ENCODE measurements at regions not wholly inside any gene's neighbourhood (a gene's known extent, or its start where the extent isn't known, plus 50 kb on each side); places are given as distances from the start of the nearest gene placed in this dataset.
A peak's percentile ranks its signal among the peaks of the same experiment; 100 is the strongest.
"Not testable (repeated sequence)": the region's sequence is repeated elsewhere in the genome, so short reads cannot be mapped to it uniquely, and the experiment has no call there.

GRCh38 chr7:50921114-50921813 is 138.6 kb upstream of the GRB10 start:
- H3K27ac ChIP-seq = no peak overlapping the region
- TF ChIP-seq CTCF (conservative IDR thresholded peaks at IDR 0.05) (no peak), ZFX (IDR thresholded peaks at IDR 0.05) (no peak)

GRCh38 chr7:50920031-50920635 is 137.4 kb upstream of the GRB10 start:
- no peak overlapping the region for H3K27ac ChIP-seq
- TF ChIP-seq ZFX (IDR thresholded peaks at IDR 0.05) (no peak), CTCF (conservative IDR thresholded peaks at IDR 0.05) (no peak)

- H3K27ac ChIP-seq = no peak overlapping the region
- TF ChIP-seq ZFX (IDR thresholded peaks at IDR 0.05) (no peak), CTCF (conservative IDR thresholded peaks at IDR 0.05) (no peak)
Observed at GRCh38 chr7:50915621-50916020, 132.9 kb upstream of the GRB10 start.

GRCh38 chr7:50914460-50914859 is 131.8 kb upstream of the GRB10 start:
- H3K27ac ChIP-seq = no peak overlapping the region
- TF ChIP-seq ZFX (IDR thresholded peaks at IDR 0.05) (no peak), CTCF (conservative IDR thresholded peaks at IDR 0.05) (no peak)

- TF ChIP-seq CTCF (conservative IDR thresholded peaks at IDR 0.05) (no peak), ZFX (IDR thresholded peaks at IDR 0.05) (no peak)
- no peak overlapping the region for H3K27ac ChIP-seq
Observed at GRCh38 chr7:50908628-50909290, 126.1 kb upstream of the GRB10 start.

GRCh38 chr7:50898604-50899477 is 116.1 kb upstream of the GRB10 start:
- not testable (repeated sequence) for H3K27ac ChIP-seq

- H3K27ac ChIP-seq = peak overlapping the region; percentile 92
Observed at GRCh38 chr7:50887061-50887460, 104.4 kb upstream of the GRB10 start.

- TF ChIP-seq CTCF (conservative IDR thresholded peaks at IDR 0.05) (no peak), ZFX (IDR thresholded peaks at IDR 0.05) (no peak)
- no peak overlapping the region; the same call in 1 of the 2 replicates for H3K27ac ChIP-seq
Observed at GRCh38 chr7:50872437-50872836, 89.7 kb upstream of the GRB10 start.

All from C4-2B (cell line).